ENCODE measurements at regions not wholly inside any gene's neighbourhood (a gene's known extent, or its start where the extent isn't known, plus 50 kb on each side); places are given as distances from the start of the nearest gene placed in this dataset.

- H3K27me3 ChIP-seq (ENCODE audit: insufficient read depth, low read length, poor library complexity, severe bottlenecking) = no peaks in the 10 kb centered on the region
- H3K9me3 ChIP-seq (ENCODE audit: insufficient read depth, low read depth, low read length) = no peaks in the 10 kb centered on the region
- no peak for TF ChIP-seq CTCF (conservative IDR thresholded peaks at IDR 0.05; ENCODE audit: low read length)
- TF ChIP-seq EZH2phosphoT487 (IDR thresholded peaks at IDR 0.05; ENCODE audit: borderline replicate concordance) = no peak
- no peaks in the 10 kb centered on the region for H3K9me2 ChIP-seq (replicated peaks; ENCODE audit: low read depth, low read length)
- no peak overlapping the region for H3K4me3 ChIP-seq (ENCODE audit: low read length, poor library complexity, severe bottlenecking)
- H3F3A ChIP-seq (ENCODE audit: low read depth) = no peaks in the 10 kb centered on the region
- H3K36me3 ChIP-seq (ENCODE audit: insufficient read depth, low read length) = no peaks in the 10 kb centered on the region
- no peaks in the 10 kb centered on the region for H3K79me2 ChIP-seq (ENCODE audit: insufficient read depth, low read length)
- no peak overlapping the region for H3K4me2 ChIP-seq (ENCODE audit: low read depth, low read length, poor library complexity, severe bottlenecking)
- no peaks in the 10 kb centered on the region for H4K20me1 ChIP-seq (ENCODE audit: insufficient read depth, low read length, poor library complexity, severe bottlenecking)
- H3K4me1 ChIP-seq (ENCODE audit: insufficient read depth, low read length, poor library complexity, severe bottlenecking) = peaks cover 5% of the 10 kb centered on the region
- H3K9ac ChIP-seq (ENCODE audit: low read depth, low read length, poor library complexity, severe bottlenecking) = no peak overlapping the region
- H2AFZ ChIP-seq (ENCODE audit: low read length) = no peak overlapping the region
Measured at GRCh38 chr13:59340581-59340980, 823.1 kb downstream of the DIAPH3 start.

- Histone ChIP-seq H3K4me2 (ENCODE audit: low read depth, low read length, poor library complexity, severe bottlenecking) (no peak overlapping the region), H3K79me2 (ENCODE audit: insufficient read depth, low read length) (no peaks in the 10 kb centered on the region), H2AFZ (ENCODE audit: low read length) (no peak overlapping the region), H3K27me3 (ENCODE audit: insufficient read depth, low read length, poor library complexity, severe bottlenecking) (no peaks in the 10 kb centered on the region), H3K4me3 (ENCODE audit: low read length, poor library complexity, severe bottlenecking) (no peak overlapping the region), H3F3A (ENCODE audit: low read depth) (no peaks in the 10 kb centered on the region), H3K9me2 (replicated peaks; ENCODE audit: low read depth, low read length) (no peaks in the 10 kb centered on the region), H3K9me3 (ENCODE audit: insufficient read depth, low read depth, low read length) (no peaks in the 10 kb centered on the region), H3K36me3 (ENCODE audit: insufficient read depth, low read length) (no peaks in the 10 kb centered on the region), H3K4me1 (ENCODE audit: insufficient read depth, low read length, poor library complexity, severe bottlenecking) (peaks cover 5% of the 10 kb centered on the region), H3K9ac (ENCODE audit: low read depth, low read length, poor library complexity, severe bottlenecking) (no peak overlapping the region), H4K20me1 (ENCODE audit: insufficient read depth, low read length, poor library complexity, severe bottlenecking) (no peaks in the 10 kb centered on the region)
- no peak for TF ChIP-seq CTCF (conservative IDR thresholded peaks at IDR 0.05; ENCODE audit: low read length)
- TF ChIP-seq EZH2phosphoT487 (IDR thresholded peaks at IDR 0.05; ENCODE audit: borderline replicate concordance) = no peak
Measured at GRCh38 chr13:59342400-59342799, 821.3 kb downstream of the DIAPH3 start.

- Histone ChIP-seq H3K27me3 (ENCODE audit: insufficient read depth, low read length, poor library complexity, severe bottlenecking) (no peaks in the 10 kb centered on the region), H2AFZ (ENCODE audit: low read length) (no peak overlapping the region), H3K9me3 (ENCODE audit: insufficient read depth, low read depth, low read length) (no peaks in the 10 kb centered on the region), H3K4me2 (ENCODE audit: low read depth, low read length, poor library complexity, severe bottlenecking) (no peak overlapping the region), H3K4me3 (ENCODE audit: low read length, poor library complexity, severe bottlenecking) (no peak overlapping the region), H3K36me3 (ENCODE audit: insufficient read depth, low read length) (no peaks in the 10 kb centered on the region), H3K4me1 (ENCODE audit: insufficient read depth, low read length, poor library complexity, severe bottlenecking) (peaks cover 5% of the 10 kb centered on the region), H3K9me2 (replicated peaks; ENCODE audit: low read depth, low read length) (no peaks in the 10 kb centered on the region), H3F3A (ENCODE audit: low read depth) (no peaks in the 10 kb centered on the region), H4K20me1 (ENCODE audit: insufficient read depth, low read length, poor library complexity, severe bottlenecking) (no peaks in the 10 kb centered on the region), H3K79me2 (ENCODE audit: insufficient read depth, low read length) (no peaks in the 10 kb centered on the region), H3K9ac (ENCODE audit: low read depth, low read length, poor library complexity, severe bottlenecking) (no peak overlapping the region)
- TF ChIP-seq CTCF (conservative IDR thresholded peaks at IDR 0.05; ENCODE audit: low read length) (no peak), EZH2phosphoT487 (IDR thresholded peaks at IDR 0.05; ENCODE audit: borderline replicate concordance) (no peak)
Measured at GRCh38 chr13:59343132-59343531, 820.6 kb downstream of the DIAPH3 start.
